Kidney (tissue), 13 donors: ENCODE measurements at regions not wholly inside any gene's neighbourhood (a gene's known extent, or its start where the extent isn't known, plus 50 kb on each side); places are given as distances from the start of the nearest gene placed in this dataset.

Experiments
- DNase-seq, 5 donors: peaks; one replicate each; pipeline ENCODE4 v3.0.0-alpha.2; 2013 to 2020
- FAIRE-seq: peaks from 2 replicates; lab custom pipeline; 2012; peaks lifted over from hg19 to GRCh38; lab: Jason Lieb, UNC
- H3K27ac ChIP-seq, 2 donors: one replicate each; pipeline ENCODE4 v1.7.0; 2013; ENCODE audit warnings: low read depth in 2 of 2, low read length in 2 of 2, inconsistent platforms in 1 of 2
- H3K27me3 ChIP-seq: one replicate; pipeline ENCODE4 v1.7.1; 2013; ENCODE audit warnings: low read length, inconsistent platforms; ENCODE audit not compliant: control insufficient read depth, insufficient read depth
- H3K36me3 ChIP-seq, 3 donors: one replicate each; pipeline versions ENCODE4 v1.7.0 to v1.7.1; 2013; ENCODE audit warnings: low read length in 3 of 3, control low read depth in 1 of 3, inconsistent platforms in 1 of 3; ENCODE audit not compliant: insufficient read depth in 3 of 3, control insufficient read depth in 2 of 3
- H3K4me1 ChIP-seq, 3 donors: one replicate each; pipeline versions ENCODE4 v1.7.0 to v1.7.1; 2013; ENCODE audit warnings: low read length in 3 of 3, inconsistent platforms in 1 of 3, low read depth in 1 of 3; ENCODE audit not compliant: control insufficient read depth in 2 of 3, insufficient read depth in 2 of 3
- H3K4me3 ChIP-seq, 3 donors: one replicate each; pipeline versions ENCODE4 v1.7.0 to v1.8.1; 2013; ENCODE audit warnings: low read length in 3 of 3, control low read depth in 1 of 3, inconsistent platforms in 1 of 3
- H3K9ac ChIP-seq, 3 donors: one replicate each; pipeline versions ENCODE4 v1.7.0 to v1.7.1; 2013; ENCODE audit warnings: low read length in 3 of 3, control low read depth in 1 of 3, inconsistent platforms in 1 of 3
- H3K9me3 ChIP-seq, 3 donors: one replicate each; pipeline versions ENCODE4 v1.7.0 to v1.7.1; 2013; ENCODE audit warnings: low read length in 3 of 3, control low read depth in 1 of 3, inconsistent platforms in 1 of 3; ENCODE audit not compliant: control insufficient read depth in 2 of 3, insufficient read depth in 1 of 3
- intact Hi-C: fragments of 100-400 bp; cut with DNase I; formaldehyde crosslinking; loops from one replicate; pipeline ENCODE4 v1.11.1; 2022
- TF ChIP-seq, protein P1 (sequence below): IDR thresholded peaks from 3 replicates; pipeline ENCODE4 v1.5.1; 2012; ENCODE audit warnings: mild to moderate bottlenecking, moderate library complexity, borderline replicate concordance; ENCODE audit not compliant: insufficient read depth; ENCODE audit errors: extremely low read depth
- donor health status: control.
- donor health status: control.
- donor health status: control.
- donor health status: control.
- donor health status: control.
- donor health status: DM: yes; HTN: yes; CAD: no.
- donor health status: Normal renal cell carcinoma (clear cell type).

- intact Hi-C loops = no loop called here
- no peak for FAIRE-seq
Observed at GRCh38 chr18:27899893-27900292, 277.0 kb downstream of the CDH2 start.

GRCh38 chr18:27894746-27895145 lies 282.2 kb downstream of the CDH2 start:
- TF ChIP-seq, protein P1, sequence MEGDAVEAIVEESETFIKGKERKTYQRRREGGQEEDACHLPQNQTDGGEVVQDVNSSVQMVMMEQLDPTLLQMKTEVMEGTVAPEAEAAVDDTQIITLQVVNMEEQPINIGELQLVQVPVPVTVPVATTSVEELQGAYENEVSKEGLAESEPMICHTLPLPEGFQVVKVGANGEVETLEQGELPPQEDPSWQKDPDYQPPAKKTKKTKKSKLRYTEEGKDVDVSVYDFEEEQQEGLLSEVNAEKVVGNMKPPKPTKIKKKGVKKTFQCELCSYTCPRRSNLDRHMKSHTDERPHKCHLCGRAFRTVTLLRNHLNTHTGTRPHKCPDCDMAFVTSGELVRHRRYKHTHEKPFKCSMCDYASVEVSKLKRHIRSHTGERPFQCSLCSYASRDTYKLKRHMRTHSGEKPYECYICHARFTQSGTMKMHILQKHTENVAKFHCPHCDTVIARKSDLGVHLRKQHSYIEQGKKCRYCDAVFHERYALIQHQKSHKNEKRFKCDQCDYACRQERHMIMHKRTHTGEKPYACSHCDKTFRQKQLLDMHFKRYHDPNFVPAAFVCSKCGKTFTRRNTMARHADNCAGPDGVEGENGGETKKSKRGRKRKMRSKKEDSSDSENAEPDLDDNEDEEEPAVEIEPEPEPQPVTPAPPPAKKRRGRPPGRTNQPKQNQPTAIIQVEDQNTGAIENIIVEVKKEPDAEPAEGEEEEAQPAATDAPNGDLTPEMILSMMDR = no peak
- FAIRE-seq (no peak), DNase-seq (no peak)
- Histone ChIP-seq H3K9me3 (no peaks in the 10 kb centered on the region), H3K4me3 (no peak overlapping the region), H3K9ac (no peak overlapping the region), H3K27me3 (no peaks in the 10 kb centered on the region), H3K27ac (no peak overlapping the region), H3K36me3 (no peaks in the 10 kb centered on the region), H3K4me1 (no peaks in the 10 kb centered on the region)
- intact Hi-C loops = no loop called here

More at GRCh38 chr18:27899893-27900292, 277.0 kb downstream of the CDH2 start:
- Histone ChIP-seq H3K36me3 (no peaks in the 10 kb centered on the region), H3K9ac (no peak overlapping the region), H3K4me1 (no peaks in the 10 kb centered on the region), H3K4me3 (no peak overlapping the region), H3K27me3 (no peaks in the 10 kb centered on the region), H3K27ac (no peak overlapping the region), H3K9me3 (no peaks in the 10 kb centered on the region)
- DNase-seq = no peak
- TF ChIP-seq, protein P1 = no peak

- Histone ChIP-seq H3K9me3 (no peaks in the 10 kb centered on the region), H3K4me1 (no peaks in the 10 kb centered on the region), H3K4me3 (no peak overlapping the region), H3K27me3 (no peaks in the 10 kb centered on the region), H3K9ac (no peak overlapping the region), H3K36me3 (no peaks in the 10 kb centered on the region), H3K27ac (no peak overlapping the region)
- no peak for DNase-seq
- intact Hi-C loops = no loop called here
- TF ChIP-seq, protein P1 = no peak
- no peak for FAIRE-seq
Observed at GRCh38 chr18:27887711-27888495, 289.0 kb downstream of the CDH2 start.
